ENCODE measurements at regions not wholly inside any gene's neighbourhood (a gene's known extent, or its start where the extent isn't known, plus 50 kb on each side); places are given as distances from the start of the nearest gene placed in this dataset.
"Not testable (repeated sequence)": the region's sequence is repeated elsewhere in the genome, so short reads cannot be mapped to it uniquely, and the experiment has no call there.

GRCh38 chr10:78096486-78096885 is 62.8 kb downstream of the RPS24 start:
- DNase-seq, result not testable (repeated sequence)

- not testable (repeated sequence) for DNase-seq
Measured at GRCh38 chr10:78102593-78102992, 68.9 kb downstream of the RPS24 start.

- DNase-seq, result no peak
Measured at GRCh38 chr10:78109210-78109609, 75.5 kb downstream of the RPS24 start.

- no peak for DNase-seq
Measured at GRCh38 chr10:78115135-78115853, 81.6 kb downstream of the RPS24 start.

- no peak for DNase-seq
Measured at GRCh38 chr10:78116361-78116760, 82.7 kb downstream of the RPS24 start.

GRCh38 chr10:78118591-78118990 is 84.9 kb downstream of the RPS24 start:
- no peak for DNase-seq

- DNase-seq, result no peak
Measured at GRCh38 chr10:78121801-78122200, 88.1 kb downstream of the RPS24 start.

GRCh38 chr10:78124167-78124566 is 90.5 kb downstream of the RPS24 start:
- no peak for DNase-seq

- no peak for DNase-seq
Measured at GRCh38 chr10:78129211-78129610, 95.5 kb downstream of the RPS24 start.

- DNase-seq, result no peak
Measured at GRCh38 chr10:78130966-78131710, 97.5 kb downstream of the RPS24 start.

- DNase-seq, result no peak
Measured at GRCh38 chr10:78134773-78135306, 101.2 kb downstream of the RPS24 start.

- no peak for DNase-seq
Measured at GRCh38 chr10:78137147-78137546, 103.5 kb downstream of the RPS24 start.

GRCh38 chr10:78139341-78139740 is 105.7 kb downstream of the RPS24 start:
- no peak for DNase-seq

GRCh38 chr10:78140066-78140630 is 106.5 kb downstream of the RPS24 start:
- DNase-seq, result no peak

GRCh38 chr10:78143576-78143975 is 109.9 kb downstream of the RPS24 start:
- DNase-seq, result no peak

- DNase-seq, result no peak
Measured at GRCh38 chr10:78146200-78146599, 112.5 kb downstream of the RPS24 start.

- no peak for DNase-seq
Measured at GRCh38 chr10:78147202-78147601, 113.5 kb downstream of the RPS24 start.

GRCh38 chr10:78148216-78148960 is 114.7 kb downstream of the RPS24 start:
- DNase-seq, result no peak

- no peak for DNase-seq
Measured at GRCh38 chr10:78148961-78149612, 115.4 kb downstream of the RPS24 start.

GRCh38 chr10:78150756-78151155 is 117.1 kb downstream of the RPS24 start:
- no peak for DNase-seq

GRCh38 chr10:78155722-78156121 is 122.1 kb downstream of the RPS24 start:
- no peak for DNase-seq

GRCh38 chr10:78160591-78160990 is 126.9 kb downstream of the RPS24 start:
- no peak for DNase-seq

GRCh38 chr10:78162853-78163252 is 129.2 kb downstream of the RPS24 start:
- DNase-seq, result no peak

All from NCI-H526 treated with DMSO at 0.1 percent for 48 hours (cell line).